ENCODE measurements at regions not wholly inside any gene's neighbourhood (a gene's known extent, or its start where the extent isn't known, plus 50 kb on each side); places are given as distances from the start of the nearest gene placed in this dataset.

GRCh38 chr4:89665662-89666061 lies 171.3 kb downstream of the SNCA start:
- no peak for DNase-seq

GRCh38 chr4:89664521-89664920 lies 172.4 kb downstream of the SNCA start:
- no peak for DNase-seq

DNA sequence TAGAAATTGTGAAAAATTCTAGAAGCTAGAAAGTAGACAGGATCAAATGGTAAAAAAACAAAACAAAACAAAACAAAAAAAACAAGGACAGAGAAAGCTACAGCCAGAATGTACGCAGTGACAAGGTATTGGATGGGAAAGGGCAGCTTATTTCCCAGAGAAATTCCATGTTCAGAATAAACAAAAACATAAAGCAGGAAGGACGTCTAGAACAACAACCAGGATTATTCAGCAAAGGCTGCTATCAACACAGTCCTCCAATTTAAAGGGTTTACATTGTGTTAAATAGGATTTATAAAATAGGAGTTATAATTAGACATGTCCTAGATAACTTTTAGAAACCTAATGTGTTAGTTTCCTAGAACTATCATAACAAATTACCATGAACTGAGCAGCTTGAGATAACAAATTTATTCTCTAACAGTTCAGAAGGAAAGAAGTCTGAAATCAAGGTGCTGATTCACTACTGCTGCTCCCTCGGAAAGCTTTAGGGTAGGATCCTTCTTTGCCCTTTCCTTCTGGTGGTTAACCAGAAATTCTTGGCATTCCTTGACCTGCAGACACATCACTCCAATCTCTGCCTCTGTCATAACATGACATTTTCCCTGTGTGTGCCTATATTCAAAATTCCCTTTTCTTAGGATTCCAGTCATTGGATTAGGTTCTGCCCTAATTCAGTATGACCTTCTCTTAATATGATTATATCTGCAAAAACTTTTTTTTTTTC lies 175.6 kb downstream of the SNCA start:
- no peak for DNase-seq

GRCh38 chr4:89660444-89661172 lies 176.4 kb downstream of the SNCA start:
- no peak for DNase-seq

DNA sequence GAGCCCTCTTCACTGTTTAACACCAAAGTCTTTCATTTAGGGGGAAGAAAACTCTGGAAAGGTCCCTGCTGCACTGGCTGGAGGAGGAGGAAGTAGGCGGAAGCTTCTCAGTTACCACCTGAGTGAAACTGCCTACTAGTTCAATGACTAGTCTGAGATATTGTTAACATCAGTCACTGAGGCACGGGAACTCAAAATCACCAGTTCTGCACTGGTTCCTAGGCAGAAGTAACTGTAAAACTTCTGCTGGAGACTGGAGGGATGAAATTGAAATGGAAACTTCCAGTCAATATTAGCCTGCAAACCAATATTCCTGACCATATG lies 178.3 kb downstream of the SNCA start:
- no peak for DNase-seq

DNA sequence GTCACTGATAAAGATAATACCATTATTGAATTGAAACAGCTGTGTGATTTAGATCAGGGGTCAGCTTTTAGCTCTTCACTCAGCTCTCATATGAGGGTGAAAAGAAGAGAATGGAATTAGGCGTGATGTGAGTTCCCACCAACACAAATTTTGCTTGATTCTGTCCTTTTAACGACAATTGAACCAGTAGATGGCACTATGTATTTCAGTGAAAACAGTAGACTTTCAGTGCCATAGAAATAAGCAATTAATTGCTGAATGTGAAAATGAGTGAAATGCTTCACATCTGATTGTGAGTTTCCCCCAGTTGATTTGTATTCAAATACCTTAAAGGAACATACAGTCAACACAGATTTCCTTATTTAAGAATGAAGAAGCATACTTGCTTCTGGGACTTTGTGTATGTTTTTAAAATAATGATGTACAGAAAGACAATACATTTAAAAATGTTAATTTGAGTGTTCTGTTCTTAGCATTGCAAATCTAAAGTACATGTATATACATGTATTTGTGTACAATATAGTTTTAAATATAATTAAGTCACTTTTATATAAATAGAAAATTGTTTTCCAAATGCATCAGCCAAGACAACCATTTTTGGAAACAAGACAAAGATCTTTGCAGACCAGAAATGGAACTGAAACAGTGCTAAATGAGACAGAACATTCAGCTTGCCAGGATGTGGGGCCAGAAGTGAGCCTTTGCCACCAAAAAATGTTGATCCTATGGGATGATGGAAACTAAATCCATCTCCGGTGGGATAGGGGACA lies 178.8 kb downstream of the SNCA start:
- DNase-seq = no peak

DNA sequence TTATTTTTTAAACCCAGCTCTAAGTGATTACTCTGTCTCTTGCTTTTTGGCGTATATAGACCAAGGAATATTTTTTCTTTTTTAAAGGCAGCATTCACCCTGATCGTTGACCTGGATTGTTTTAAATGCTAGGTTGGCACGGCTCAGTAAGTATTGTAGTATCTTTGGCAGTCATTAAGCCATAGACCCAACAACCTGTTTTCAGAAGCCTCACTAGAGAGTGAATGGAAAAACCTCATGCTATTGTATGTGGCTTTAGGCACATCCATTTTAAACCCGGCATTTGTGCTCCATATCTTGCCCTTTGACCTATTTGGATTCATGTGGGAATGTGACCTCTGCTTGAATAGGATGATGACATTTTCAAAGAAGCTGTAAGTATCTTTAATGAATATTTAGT lies 183.9 kb downstream of the SNCA start:
- no peak for DNase-seq

GRCh38 chr4:89645482-89645881 lies 191.5 kb downstream of the SNCA start:
- no peak for DNase-seq

- no peak for DNase-seq
These were observed 195.6 kb downstream of the SNCA start for GRCh38 chr4:89641367-89641687.

- no peak for DNase-seq
These were observed 196.2 kb downstream of the SNCA start for GRCh38 chr4:89640620-89641366.

DNA sequence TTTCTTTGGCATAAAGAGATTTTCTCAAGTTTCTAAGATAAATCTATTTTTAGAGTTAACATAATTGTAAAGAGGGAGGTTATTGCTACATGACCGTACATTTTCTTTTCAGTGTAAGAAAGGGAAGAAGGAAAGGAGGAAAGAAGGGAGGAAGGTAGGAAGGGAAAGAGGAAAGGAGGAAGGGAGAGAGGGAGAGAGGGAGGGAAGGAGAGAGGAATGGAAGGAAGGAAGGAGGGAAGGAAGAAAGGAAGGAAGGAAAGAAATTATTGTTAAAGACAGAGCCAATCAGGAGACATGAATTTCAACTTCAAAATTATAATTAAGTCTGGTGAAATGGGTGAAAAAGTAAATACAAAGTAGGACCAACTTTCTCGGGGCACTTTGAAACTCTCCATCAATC lies 197.6 kb downstream of the SNCA start:
- no peak for DNase-seq

DNA sequence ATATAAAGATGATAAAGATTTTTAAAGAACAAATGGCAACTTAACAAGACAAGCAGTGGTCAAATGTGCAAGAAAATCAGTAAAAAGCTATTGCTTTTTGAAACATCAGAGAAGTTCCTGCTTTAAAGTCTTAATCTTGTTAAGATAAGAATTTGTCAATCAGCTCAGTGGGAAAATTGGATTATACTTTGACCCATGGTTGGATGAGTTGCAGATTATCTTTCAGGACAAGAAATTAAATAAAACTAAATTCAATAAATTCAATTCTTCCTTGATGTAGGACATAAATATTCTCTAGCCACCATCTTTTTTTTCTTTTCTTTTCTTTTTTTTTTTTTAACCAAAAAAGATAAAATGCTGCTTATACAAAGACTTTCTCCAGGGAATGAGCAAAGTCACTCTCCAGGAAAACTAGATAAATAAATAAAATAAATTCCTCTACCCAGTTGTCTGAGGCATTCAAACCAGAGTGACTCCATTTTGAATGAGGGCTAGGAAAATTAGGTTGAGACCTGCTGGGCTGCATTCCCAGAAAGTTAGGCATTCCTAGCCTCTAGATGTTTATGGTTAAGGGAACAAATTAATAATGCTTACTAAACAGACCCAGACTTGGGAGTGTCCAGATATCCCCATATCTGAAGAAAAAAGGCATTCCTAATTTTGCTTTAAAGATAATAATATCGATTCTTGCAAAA lies 211.2 kb downstream of the SNCA start:
- no peak for DNase-seq

DNA sequence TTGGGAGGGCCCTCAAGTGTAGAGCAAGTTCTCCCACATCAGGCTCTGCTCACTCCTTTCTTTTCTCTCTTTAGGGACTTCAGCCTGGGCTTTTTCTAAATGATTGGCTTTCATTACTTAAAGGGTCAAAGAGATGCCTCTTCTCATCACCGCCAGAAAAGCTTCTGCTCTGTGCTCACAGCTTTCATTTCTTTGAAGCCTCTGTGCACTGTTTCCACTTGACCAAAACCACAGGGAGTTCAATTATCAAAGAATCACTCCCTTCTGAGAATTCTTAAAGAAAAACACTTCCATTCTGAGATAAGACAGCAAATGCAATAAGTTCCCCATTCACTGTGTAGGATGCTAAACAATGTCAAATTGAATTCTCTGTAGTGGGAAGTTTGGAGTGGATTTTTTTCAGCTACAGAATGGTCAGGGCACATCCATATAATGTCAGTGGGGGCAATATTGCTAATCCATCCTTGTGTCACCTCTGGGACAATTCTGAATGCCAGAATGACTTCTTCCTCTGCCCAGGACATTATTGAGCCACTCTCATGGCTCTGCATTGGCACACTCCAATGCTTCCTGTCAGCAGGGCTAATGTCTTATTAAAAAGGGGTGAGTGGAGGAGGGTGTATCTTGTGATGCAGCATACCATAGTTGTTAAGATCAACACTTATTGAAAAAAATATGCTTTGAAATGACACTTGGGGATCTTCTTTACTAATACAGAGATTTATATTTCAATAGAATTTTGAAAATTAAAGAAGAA lies 217.6 kb downstream of the SNCA start:
- DNase-seq = no peak

GRCh38 chr4:89618151-89618550 lies 218.8 kb downstream of the SNCA start:
- no peak for DNase-seq

GRCh38 chr4:89617317-89617716 lies 219.6 kb downstream of the SNCA start:
- DNase-seq = no peak

DNA sequence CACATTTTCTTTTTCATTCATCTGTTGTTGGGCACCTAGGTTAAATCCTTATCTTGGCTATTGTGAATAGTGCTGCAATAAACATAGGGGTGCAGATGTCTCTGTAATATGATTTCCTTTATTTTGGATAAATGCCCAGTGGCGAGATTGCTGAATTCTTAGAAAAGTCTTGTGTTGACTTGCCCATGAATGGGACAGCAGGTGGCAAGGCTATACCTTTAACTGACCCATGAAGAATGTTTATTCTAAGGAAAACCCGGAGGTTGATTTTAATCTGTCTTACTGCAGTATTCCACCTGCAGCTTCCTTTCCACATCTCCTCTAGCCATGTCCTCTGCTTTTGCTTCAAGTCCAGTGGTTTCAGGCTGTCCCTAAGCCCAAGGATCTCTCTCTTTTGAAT lies 220.6 kb downstream of the SNCA start:
- DNase-seq = no peak

DNA sequence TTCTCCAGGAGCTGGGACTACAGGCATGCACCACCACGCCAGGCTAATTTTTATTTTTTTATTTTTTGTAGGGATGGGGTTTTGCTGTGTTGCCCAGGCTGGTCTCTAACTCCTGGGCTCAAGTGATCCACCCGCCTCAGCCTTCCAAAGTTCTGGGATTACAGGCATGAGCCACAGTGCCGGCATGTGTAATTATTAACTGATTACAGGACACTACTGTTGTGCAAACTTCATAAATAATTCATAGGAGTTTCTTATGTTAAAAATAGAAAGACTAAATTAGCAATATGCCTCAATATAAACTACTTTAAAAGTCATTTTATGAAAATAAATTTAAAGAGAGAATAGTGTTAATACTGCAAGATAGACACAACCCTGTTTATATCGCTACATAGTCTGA lies 221.9 kb downstream of the SNCA start:
- no peak for DNase-seq

DNA sequence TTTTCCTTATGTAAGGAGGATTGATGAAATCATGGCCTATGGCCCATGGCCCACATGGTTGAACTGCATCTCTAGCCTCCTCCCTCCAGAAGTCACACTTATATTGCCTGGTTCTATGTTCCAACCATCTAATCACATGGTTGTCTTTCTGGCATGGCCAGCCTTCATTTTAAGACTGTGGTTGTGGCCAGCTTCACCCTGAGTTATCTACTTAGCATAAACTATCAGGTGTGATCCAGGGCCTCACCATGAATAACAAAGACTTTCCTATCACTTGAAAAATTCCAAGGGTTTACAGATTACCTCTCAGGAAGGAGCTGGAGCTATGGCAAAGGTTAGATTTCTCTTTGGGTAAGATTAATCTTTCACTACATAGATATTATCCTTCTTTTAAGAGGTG lies 222.8 kb downstream of the SNCA start:
- no peak for DNase-seq

GRCh38 chr4:89610236-89610635 lies 226.7 kb downstream of the SNCA start:
- DNase-seq = no peak

- no peak for DNase-seq
These were observed 227.2 kb downstream of the SNCA start for GRCh38 chr4:89609756-89610155.

DNA sequence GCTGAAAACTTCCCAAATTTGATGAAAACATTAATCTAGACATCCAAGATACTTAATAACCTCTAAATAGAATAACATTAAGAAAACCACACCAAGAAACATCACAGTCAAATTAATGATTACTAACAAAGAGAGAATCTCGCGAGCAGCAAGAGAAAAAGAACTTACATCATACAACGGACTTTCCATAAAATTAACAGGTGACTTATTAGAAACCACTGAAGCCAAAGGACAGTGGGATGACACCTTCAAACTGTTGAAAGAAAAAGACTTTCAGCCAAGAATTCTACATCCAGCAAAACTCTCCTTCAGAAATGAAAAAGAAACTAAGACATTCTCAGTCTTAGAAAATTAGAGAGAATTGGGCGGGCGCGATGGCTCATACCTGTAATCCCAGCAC lies 232.0 kb downstream of the SNCA start:
- DNase-seq = no peak

DNA sequence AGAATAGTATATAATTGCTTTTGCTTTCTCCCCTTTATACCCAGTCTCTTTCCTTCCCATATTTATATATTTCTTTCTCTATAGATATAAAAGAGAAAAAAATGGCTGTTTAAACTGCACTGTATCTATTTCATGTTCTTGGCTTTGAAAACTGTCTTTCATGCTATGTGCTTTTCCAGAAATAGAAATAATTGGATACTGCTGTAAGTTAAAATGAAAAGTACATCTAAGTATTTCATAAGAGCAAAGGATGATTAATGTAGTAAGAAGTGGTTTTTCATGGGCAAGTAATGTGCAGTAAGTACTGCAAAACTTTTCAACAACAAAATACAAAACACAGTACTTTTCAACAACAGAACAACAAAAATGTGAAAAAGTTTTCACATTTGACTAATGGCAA lies 237.9 kb downstream of the SNCA start:
- no peak for DNase-seq

Measured in stimulated activated CD4-positive, alpha-beta T cell treated with anti-CD3 and anti-CD28 coated beads, Interleukin-4, amount 100 ng/mL, for 24 hours (primary cell).